Right lobe of liver (tissue), 4 donors: ENCODE measurements at regions not wholly inside any gene's neighbourhood (a gene's known extent, or its start where the extent isn't known, plus 50 kb on each side); places are given as distances from the start of the nearest gene placed in this dataset.

ENCODE experiments used
- CTCF ChIP-seq, 4 donors: fragments of 200-600 bp in 3 of 4; fragments of 450-650 bp in 1 of 4; IDR thresholded peaks; one replicate each; pipeline versions ENCODE4 v1.5.1 to v1.8.0; 2016 to 2022; ENCODE audit warnings: antibody characterized with exemption in 4 of 4, mild to moderate bottlenecking in 2 of 4
- POLR2A ChIP-seq: fragments of 450-650 bp; IDR thresholded peaks from one replicate; pipeline ENCODE4 v1.6.1; 2017; ENCODE audit warnings: antibody characterized with exemption, mild to moderate bottlenecking
- donor health status: DM: no; HTN: no; CAD: no.
- donor health status: DM: no; HTN: no; CAD: no.
- donor health status: DM: no; HTN: yes; CAD: no.

GRCh38 chr7:155187061-155187785 is 110.5 kb upstream of the INSIG1 start:
- TF ChIP-seq CTCF (IDR thresholded peaks at IDR 0.05), result no peak
- no peak for TF ChIP-seq POLR2A
